SK-N-MC (cell line): ENCODE measurements at regions not wholly inside any gene's neighbourhood (a gene's known extent, or its start where the extent isn't known, plus 50 kb on each side); places are given as distances from the start of the nearest gene placed in this dataset.

Experiments used
- DNase-seq: peaks from one replicate; pipeline ENCODE4 v3.0.0-alpha.2; 2011; ENCODE audit warnings: low read depth, low spot score
- H3K27ac ChIP-seq: fragments of 200-600 bp; sonication (generic); 2 replicates; pipeline ENCODE4 v1.5.1; 2016; ENCODE audit warnings: mixed run types
- H3K36me3 ChIP-seq: fragments of 200-600 bp; sonication (generic); 2 replicates; pipeline ENCODE4 v1.6.1; 2017; ENCODE audit warnings: antibody characterized with exemption, low read length, mixed read lengths; ENCODE audit not compliant: insufficient read depth
- H3K4me3 ChIP-seq: fragments of 200-600 bp; sonication (generic); 2 replicates; pipeline ENCODE4 v1.5.1; 2016
- H3K9ac ChIP-seq: fragments of 200-600 bp; sonication (generic); 2 replicates; pipeline ENCODE4 v1.8.0; 2017; ENCODE audit warnings: mixed run types, mixed read lengths; ENCODE audit not compliant: insufficient read length
- H3K9me3 ChIP-seq: fragments of 200-600 bp; sonication (generic); 2 replicates; pipeline ENCODE4 v1.6.1; 2017; ENCODE audit warnings: low read depth, mild to moderate bottlenecking, antibody characterized with exemption, low read length, moderate library complexity, mixed read lengths
- EZH2 ChIP-seq: fragments of 200-600 bp; sonication (generic); IDR thresholded peaks from one replicate; pipeline ENCODE4 v1.6.1; 2017; ENCODE audit warnings: antibody characterized with exemption
- FOXP2 ChIP-seq: optimal IDR thresholded peaks from 2 replicates; pipeline ENCODE3; 2011; ENCODE audit warnings: mild to moderate bottlenecking, moderate library complexity; ENCODE audit not compliant: insufficient read depth; ENCODE audit errors: extremely low read length, control extremely low read depth
- POLR2AphosphoS5 ChIP-seq: IDR thresholded peaks from 2 replicates; pipeline ENCODE4 v1.6.1; 2012; ENCODE audit warnings: mild to moderate bottlenecking, low read depth, low read length, borderline replicate concordance

DNA sequence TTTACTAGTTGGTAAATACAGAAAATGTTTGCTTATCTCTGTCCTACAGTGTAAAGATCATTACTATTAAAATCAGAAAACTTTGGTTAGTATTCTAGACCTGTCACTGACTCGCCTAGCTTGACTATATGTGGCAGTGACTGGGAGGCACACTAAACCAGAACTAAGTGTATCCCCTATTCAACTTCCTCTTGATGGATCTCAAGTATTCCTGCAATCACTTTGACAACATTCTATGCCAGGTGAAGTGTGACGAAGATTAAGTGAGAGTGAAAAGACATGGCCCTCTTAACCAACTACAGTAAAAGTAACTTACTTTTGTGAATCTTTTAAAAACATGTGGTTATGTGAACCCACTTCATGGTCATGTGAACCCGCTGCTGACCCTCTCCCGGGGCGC is 223.0 kb upstream of the ADAMTS5 start:
- no peak for TF ChIP-seq POLR2AphosphoS5
- Histone ChIP-seq H3K9me3 (no peaks in the 10 kb centered on the region), H3K9ac (no peak overlapping the region), H3K27ac (no peak overlapping the region), H3K4me3 (no peak overlapping the region), H3K36me3 (no peaks in the 10 kb centered on the region)
- DNase-seq: no peak

- no peaks in the 10 kb centered on the region for H3K36me3 ChIP-seq
- no peak overlapping the region for H3K4me3 ChIP-seq
- TF ChIP-seq EZH2: no peak
- DNase-seq: no peak
- H3K9me3 ChIP-seq: no peaks in the 10 kb centered on the region
- H3K27ac ChIP-seq: no peak overlapping the region
- H3K9ac ChIP-seq: no peak overlapping the region
Observed at GRCh38 chr21:27173053-27173452, 206.2 kb upstream of the ADAMTS5 start.

DNA sequence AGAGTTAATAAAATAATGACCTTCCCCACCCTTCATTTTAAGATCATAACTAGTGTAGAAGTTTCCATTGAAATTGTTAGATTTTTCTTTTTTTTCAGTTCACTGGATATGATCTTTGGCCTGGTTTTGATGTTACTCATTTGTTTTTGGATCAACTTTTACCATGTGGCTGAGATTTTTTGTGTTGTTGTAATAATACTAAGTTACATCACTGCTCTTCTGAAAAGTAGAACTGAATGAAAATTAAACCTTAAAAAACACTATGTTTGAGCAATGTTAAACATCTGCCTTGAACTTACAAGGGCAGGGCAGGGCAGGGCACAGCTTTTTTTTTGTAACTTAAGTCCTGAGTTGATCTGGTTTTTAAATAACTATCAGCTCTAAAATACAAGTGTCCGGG is 204.8 kb upstream of the ADAMTS5 start:
- H3K9me3 ChIP-seq: no peaks in the 10 kb centered on the region

GRCh38 chr21:27168084-27168483 is 201.2 kb upstream of the ADAMTS5 start:
- H3K9ac ChIP-seq: no peak overlapping the region
- no peaks in the 10 kb centered on the region for H3K9me3 ChIP-seq
- H3K36me3 ChIP-seq: no peaks in the 10 kb centered on the region
- DNase-seq: no peak
- no peak overlapping the region for H3K27ac ChIP-seq
- no peak overlapping the region for H3K4me3 ChIP-seq
- TF ChIP-seq EZH2 (no peak), FOXP2 (no peak)

More for the DNA sequence above, 204.8 kb upstream of the ADAMTS5 start:
- H3K36me3 ChIP-seq: no peaks in the 10 kb centered on the region
- H3K4me3 ChIP-seq: no peak overlapping the region
- no peak overlapping the region for H3K9ac ChIP-seq
- TF ChIP-seq EZH2 (no peak), FOXP2 (no peak), POLR2AphosphoS5 (no peak)
- no peak overlapping the region for H3K27ac ChIP-seq
- no peak for DNase-seq

GRCh38 chr21:27164208-27165177 is 197.6 kb upstream of the ADAMTS5 start:
- H3K9me3 ChIP-seq: no peaks in the 10 kb centered on the region
- no peaks in the 10 kb centered on the region for H3K36me3 ChIP-seq
- no peak for DNase-seq
- H3K9ac ChIP-seq: no peak overlapping the region
- TF ChIP-seq POLR2AphosphoS5: no peak
- no peak for TF ChIP-seq FOXP2
- TF ChIP-seq EZH2: no peak
- H3K4me3 ChIP-seq: no peak overlapping the region
- H3K27ac ChIP-seq: no peak overlapping the region

DNA sequence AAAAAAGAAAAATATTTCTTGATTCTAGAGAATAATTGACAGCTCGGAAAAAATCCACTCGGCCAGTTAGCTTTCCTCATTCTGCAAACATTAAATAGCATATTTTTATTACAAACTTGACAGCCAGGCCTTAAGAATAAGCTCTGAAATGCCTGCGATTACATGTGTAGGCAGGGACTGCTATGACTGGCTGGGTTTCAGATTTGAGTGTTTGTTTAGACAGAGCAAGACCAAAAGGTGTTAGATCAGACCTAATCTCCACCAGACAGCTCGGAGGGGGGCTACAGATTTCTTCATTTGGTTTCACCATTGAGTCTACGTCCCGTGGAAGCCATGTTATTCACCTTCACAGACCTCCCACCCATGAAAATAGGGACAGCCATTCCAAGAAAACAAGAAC is 192.1 kb upstream of the ADAMTS5 start:
- no peak overlapping the region for H3K4me3 ChIP-seq
- no peak overlapping the region for H3K27ac ChIP-seq
- no peak overlapping the region for H3K9ac ChIP-seq
- no peaks in the 10 kb centered on the region for H3K36me3 ChIP-seq
- H3K9me3 ChIP-seq: no peaks in the 10 kb centered on the region
- no peak for DNase-seq
- TF ChIP-seq EZH2 (no peak), FOXP2 (no peak), POLR2AphosphoS5 (no peak)

DNA sequence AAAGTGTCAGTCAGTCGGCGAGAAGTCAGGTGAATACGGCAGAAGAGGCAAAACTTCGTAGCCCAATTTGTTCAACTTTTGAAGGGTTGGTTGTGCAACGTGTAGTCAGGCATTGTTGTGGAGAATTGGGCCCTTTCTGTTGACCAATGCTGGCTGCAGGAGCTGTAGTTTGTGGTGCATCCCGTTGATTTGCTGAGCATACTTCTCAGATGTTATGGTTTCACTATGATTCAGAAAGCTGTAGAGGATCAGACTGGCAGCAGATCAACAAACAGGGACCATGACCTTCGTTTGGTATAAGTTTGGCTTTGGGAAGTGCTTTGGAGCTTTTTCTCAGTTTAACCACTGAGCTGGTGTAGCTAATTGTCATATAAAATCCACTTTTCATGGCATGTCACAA is 190.2 kb upstream of the ADAMTS5 start:
- no peak for DNase-seq
- no peaks in the 10 kb centered on the region for H3K36me3 ChIP-seq
- TF ChIP-seq POLR2AphosphoS5 (no peak), EZH2 (no peak), FOXP2 (no peak)
- H3K9me3 ChIP-seq: no peaks in the 10 kb centered on the region
- no peak overlapping the region for H3K27ac ChIP-seq
- no peak overlapping the region for H3K4me3 ChIP-seq
- H3K9ac ChIP-seq: no peak overlapping the region

- no peak overlapping the region for H3K9ac ChIP-seq
- H3K36me3 ChIP-seq: no peaks in the 10 kb centered on the region
- H3K9me3 ChIP-seq: no peaks in the 10 kb centered on the region
- H3K27ac ChIP-seq: no peak overlapping the region
- no peak for DNase-seq
- H3K4me3 ChIP-seq: no peak overlapping the region
- TF ChIP-seq FOXP2 (no peak), POLR2AphosphoS5 (no peak), EZH2 (no peak)
Observed at GRCh38 chr21:27156666-27157065, 189.8 kb upstream of the ADAMTS5 start.

DNA sequence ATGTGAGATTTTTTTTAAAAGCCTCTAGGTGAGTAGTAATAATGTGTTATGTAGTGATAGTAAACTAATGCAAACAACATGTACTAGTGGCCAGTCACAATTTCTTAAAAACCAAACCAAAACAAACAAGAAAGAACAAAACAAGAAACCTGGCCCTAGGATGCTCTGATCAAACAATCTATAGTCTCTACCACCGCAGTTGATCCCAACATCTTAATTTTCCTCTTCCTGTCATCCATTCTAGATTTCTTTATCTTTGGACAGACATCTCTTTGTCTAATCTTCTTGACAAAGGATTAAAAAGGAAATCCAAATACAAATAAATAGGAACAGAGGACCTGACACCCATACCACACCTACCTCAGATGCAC is 188.2 kb upstream of the ADAMTS5 start:
- Histone ChIP-seq H3K9me3 (no peaks in the 10 kb centered on the region), H3K4me3 (no peak overlapping the region), H3K36me3 (no peaks in the 10 kb centered on the region), H3K9ac (no peak overlapping the region), H3K27ac (no peak overlapping the region)
- TF ChIP-seq EZH2 (no peak), POLR2AphosphoS5 (no peak), FOXP2 (no peak)
- DNase-seq: no peak
